ENCODE measurements at regions not wholly inside any gene's neighbourhood (a gene's known extent, or its start where the extent isn't known, plus 50 kb on each side); places are given as distances from the start of the nearest gene placed in this dataset.

DNA sequence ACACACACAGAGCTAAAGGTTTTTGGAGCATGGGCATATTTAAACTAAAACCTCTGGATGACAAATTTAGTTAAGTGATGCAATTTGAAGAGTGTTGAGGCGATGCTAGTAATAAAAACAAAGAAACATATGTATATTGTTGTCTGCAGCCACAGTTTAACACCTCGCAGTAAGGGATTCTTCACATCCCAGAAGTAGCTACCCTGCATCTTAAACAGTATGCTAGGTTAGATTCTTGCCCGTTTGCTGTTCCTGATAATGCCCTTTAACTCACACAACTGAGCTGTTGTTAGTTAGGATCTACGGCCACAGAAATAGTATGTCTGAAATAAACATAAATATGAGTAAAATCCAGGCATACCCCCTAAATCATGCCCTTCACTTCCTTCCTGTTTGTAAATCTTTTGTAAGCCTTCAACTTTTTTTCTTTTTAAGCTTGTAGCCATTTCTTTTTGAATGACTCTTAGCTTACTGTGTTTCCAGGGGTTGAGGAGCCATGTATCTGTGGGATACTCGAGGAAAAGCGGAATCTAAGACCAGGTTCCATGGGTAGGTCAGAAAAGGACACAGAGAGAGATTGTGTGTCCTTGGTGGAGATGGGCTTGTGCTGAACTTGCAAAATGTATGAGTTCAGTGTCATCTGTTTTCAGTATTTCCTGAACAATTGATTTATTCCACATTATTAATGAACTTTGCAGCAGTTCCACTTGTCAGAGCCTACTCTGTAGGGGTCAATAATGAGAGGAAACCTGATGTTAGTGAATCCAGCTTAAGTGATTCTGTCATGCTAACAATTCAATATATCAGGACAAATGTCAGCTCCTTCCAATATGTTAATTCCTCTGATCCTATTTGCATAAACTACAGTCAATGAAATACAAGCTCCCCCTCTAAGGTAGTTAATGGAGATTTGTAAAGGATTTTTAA is 349.6 kb downstream of the GPAT3 start:
- TF ChIP-seq POLR2A (IDR thresholded peaks at IDR 0.05) (no peak), CTCF (IDR thresholded peaks at IDR 0.05) (no peak)

All from testis (tissue), 2 donors.